Endothelial cell of umbilical vein (primary cell): ENCODE measurements at regions not wholly inside any gene's neighbourhood (a gene's known extent, or its start where the extent isn't known, plus 50 kb on each side); places are given as distances from the start of the nearest gene placed in this dataset.

Source experiments
- EZH2 ChIP-seq: IDR thresholded peaks from 2 replicates; pipeline ENCODE4 v1.6.1; 2012; ENCODE audit warnings: borderline replicate concordance, low read depth, mild to moderate bottlenecking, moderate library complexity, low read length, inconsistent platforms; ENCODE audit not compliant: severe bottlenecking
- POLR2AphosphoS5 ChIP-seq: IDR thresholded peaks from 2 replicates; pipeline ENCODE4 v1.6.1; 2012; ENCODE audit warnings: low read depth, mild to moderate bottlenecking, control low read depth, low read length, moderate library complexity; ENCODE audit not compliant: insufficient read depth
- TF ChIP-seq, protein P1 (sequence below), 2 donors: IDR thresholded peaks; 1 replicate in 1 of 2; 2 replicates in 1 of 2; pipeline ENCODE4 v1.5.1; 2011; ENCODE audit warnings: low read length in 2 of 2, mild to moderate bottlenecking in 2 of 2, moderate library complexity in 2 of 2, control low read depth in 1 of 2, inconsistent platforms in 1 of 2, low read depth in 1 of 2; ENCODE audit not compliant: insufficient read depth in 1 of 2; ENCODE audit errors: extremely low read depth in 1 of 2

DNA sequence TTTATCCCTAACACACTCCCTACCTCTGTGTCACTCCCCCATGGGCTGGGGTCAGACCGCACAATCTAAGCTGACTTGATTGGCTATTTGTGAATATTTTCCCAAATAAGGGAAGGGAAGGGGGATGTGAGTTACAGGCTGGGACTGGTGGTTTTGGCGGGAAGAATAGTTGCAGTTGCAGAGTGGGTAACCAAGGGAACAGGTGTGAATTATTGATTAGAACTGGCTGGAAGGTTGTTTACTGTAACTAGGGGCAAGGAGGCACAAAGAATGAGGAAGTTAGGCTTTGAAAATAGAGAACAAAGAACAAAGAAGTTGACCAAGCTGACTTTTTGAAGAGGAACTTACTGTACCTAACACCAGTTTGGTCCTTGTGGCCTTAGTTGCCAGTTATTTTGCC, 88.0 kb upstream of the XAGE2 start:
- no peak for TF ChIP-seq EZH2
- TF ChIP-seq, protein P1, sequence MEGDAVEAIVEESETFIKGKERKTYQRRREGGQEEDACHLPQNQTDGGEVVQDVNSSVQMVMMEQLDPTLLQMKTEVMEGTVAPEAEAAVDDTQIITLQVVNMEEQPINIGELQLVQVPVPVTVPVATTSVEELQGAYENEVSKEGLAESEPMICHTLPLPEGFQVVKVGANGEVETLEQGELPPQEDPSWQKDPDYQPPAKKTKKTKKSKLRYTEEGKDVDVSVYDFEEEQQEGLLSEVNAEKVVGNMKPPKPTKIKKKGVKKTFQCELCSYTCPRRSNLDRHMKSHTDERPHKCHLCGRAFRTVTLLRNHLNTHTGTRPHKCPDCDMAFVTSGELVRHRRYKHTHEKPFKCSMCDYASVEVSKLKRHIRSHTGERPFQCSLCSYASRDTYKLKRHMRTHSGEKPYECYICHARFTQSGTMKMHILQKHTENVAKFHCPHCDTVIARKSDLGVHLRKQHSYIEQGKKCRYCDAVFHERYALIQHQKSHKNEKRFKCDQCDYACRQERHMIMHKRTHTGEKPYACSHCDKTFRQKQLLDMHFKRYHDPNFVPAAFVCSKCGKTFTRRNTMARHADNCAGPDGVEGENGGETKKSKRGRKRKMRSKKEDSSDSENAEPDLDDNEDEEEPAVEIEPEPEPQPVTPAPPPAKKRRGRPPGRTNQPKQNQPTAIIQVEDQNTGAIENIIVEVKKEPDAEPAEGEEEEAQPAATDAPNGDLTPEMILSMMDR (IDR thresholded peaks at IDR 0.05; ENCODE audit: extremely low read depth in 1 of 2, insufficient read depth in 1 of 2, low read depth in 1 of 2, low read length in 2 of 2) = no peak
- TF ChIP-seq POLR2AphosphoS5 = no peak
